DOHH2 (cell line): ENCODE measurements at regions not wholly inside any gene's neighbourhood (a gene's known extent, or its start where the extent isn't known, plus 50 kb on each side); places are given as distances from the start of the nearest gene placed in this dataset.

Source experiments
- H3F3A ChIP-seq: fragments of 200-600 bp; sonication (generic), shearing (Covaris generic); 2 replicates; pipeline ENCODE4 v1.6.0; 2016; ENCODE audit warnings: antibody characterized with exemption, mild to moderate bottlenecking; ENCODE audit not compliant: control insufficient read depth, insufficient read depth
- H3K27ac ChIP-seq: fragments of 200-600 bp; sonication (generic); 2 replicates; pipeline ENCODE4 v1.5.1; 2014; ENCODE audit warnings: low read depth, mild to moderate bottlenecking, low read length, moderate library complexity
- H3K27me3 ChIP-seq: fragments of 200-600 bp; sonication (generic); 2 replicates; pipeline ENCODE4 v1.6.1; 2014; ENCODE audit warnings: mild to moderate bottlenecking, low read length, mixed read lengths; ENCODE audit not compliant: control insufficient read depth
- H3K36me3 ChIP-seq: fragments of 200-600 bp; sonication (generic); 2 replicates; pipeline ENCODE4 v1.6.1; 2014; ENCODE audit warnings: mild to moderate bottlenecking, low read length, moderate library complexity, mixed read lengths; ENCODE audit not compliant: control insufficient read depth
- H3K4me1 ChIP-seq: fragments of 200-600 bp; sonication (generic); 2 replicates; pipeline ENCODE4 v1.6.1; 2014; ENCODE audit warnings: mild to moderate bottlenecking, low read length, mixed read lengths; ENCODE audit not compliant: control insufficient read depth
- H3K4me2 ChIP-seq: fragments of 200-600 bp; sonication (generic); 2 replicates; pipeline ENCODE4 v1.6.0; 2014; ENCODE audit warnings: mild to moderate bottlenecking, low read length, moderate library complexity
- H3K4me3 ChIP-seq: fragments of 200-600 bp; sonication (generic); 2 replicates; pipeline ENCODE4 v1.5.1; 2014; ENCODE audit warnings: mild to moderate bottlenecking, low read length, mixed read lengths
- H3K79me2 ChIP-seq: fragments of 200-600 bp; sonication (generic); 2 replicates; pipeline ENCODE4 v1.6.1; 2014; ENCODE audit warnings: mild to moderate bottlenecking, low read length, mixed read lengths; ENCODE audit not compliant: control insufficient read depth
- H3K9me2 ChIP-seq: fragments of 200-600 bp; sonication (generic); replicated peaks from 2 replicates; pipeline ENCODE4 v1.6.1; 2014; ENCODE audit warnings: mild to moderate bottlenecking, low read length, mixed read lengths; ENCODE audit not compliant: control insufficient read depth
- H3K9me3 ChIP-seq: fragments of 200-600 bp; sonication (generic); 2 replicates; pipeline ENCODE4 v1.6.1; 2014; ENCODE audit warnings: antibody characterized with exemption, low read length, mixed read lengths; ENCODE audit not compliant: control insufficient read depth, insufficient read depth
- H4K20me1 ChIP-seq: fragments of 200-600 bp; sonication (generic); 2 replicates; pipeline ENCODE4 v1.6.0; 2014; ENCODE audit warnings: low read depth, mild to moderate bottlenecking, antibody characterized with exemption, low read length, moderate library complexity; ENCODE audit not compliant: control insufficient read depth, insufficient read depth
- CTCF ChIP-seq: fragments of 200-600 bp; sonication (generic); IDR thresholded peaks from one replicate; pipeline ENCODE4 v1.5.1; 2014; ENCODE audit warnings: antibody characterized with exemption, mild to moderate bottlenecking, low read depth, low read length; ENCODE audit not compliant: poor library complexity, severe bottlenecking
- EZH2phosphoT487 ChIP-seq: fragments of 200-600 bp; sonication (generic); IDR thresholded peaks from 2 replicates; pipeline ENCODE4 v1.6.1; 2017; ENCODE audit warnings: borderline replicate concordance, mild to moderate bottlenecking, antibody characterized with exemption, low read length, moderate library complexity, mixed read lengths

DNA sequence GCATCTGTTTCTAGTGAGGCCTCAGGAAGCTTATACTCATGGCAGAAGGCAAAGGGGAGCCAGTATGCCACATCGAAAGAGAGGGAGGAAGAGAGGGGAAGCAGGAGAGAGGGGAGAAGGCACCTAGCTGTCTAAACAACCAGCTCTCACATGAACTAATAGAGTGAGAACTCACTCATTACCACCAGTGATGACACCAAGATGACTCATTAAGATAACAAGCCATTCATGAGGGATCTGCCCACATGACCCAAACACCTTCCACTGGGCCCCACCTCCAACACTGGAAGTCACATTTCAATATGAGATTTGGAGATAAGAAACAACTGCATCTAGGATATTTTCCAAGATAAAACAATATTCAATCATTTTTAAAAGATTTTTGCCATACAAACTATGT lies 753.9 kb upstream of the ZEB2 start:
- Histone ChIP-seq H3K27ac (no peak overlapping the region), H4K20me1 (no peaks in the 10 kb centered on the region), H3F3A (no peaks in the 10 kb centered on the region), H3K9me3 (peaks cover 6% of the 10 kb centered on the region; the same call in 1 of the 2 replicates), H3K36me3 (no peaks in the 10 kb centered on the region), H3K79me2 (no peaks in the 10 kb centered on the region), H3K27me3 (no peaks in the 10 kb centered on the region), H3K4me3 (no peak overlapping the region), H3K4me2 (no peak overlapping the region), H3K9me2 (no peaks in the 10 kb centered on the region), H3K4me1 (no peaks in the 10 kb centered on the region)
- TF ChIP-seq CTCF = no peak
- TF ChIP-seq EZH2phosphoT487 = no peak

DNA sequence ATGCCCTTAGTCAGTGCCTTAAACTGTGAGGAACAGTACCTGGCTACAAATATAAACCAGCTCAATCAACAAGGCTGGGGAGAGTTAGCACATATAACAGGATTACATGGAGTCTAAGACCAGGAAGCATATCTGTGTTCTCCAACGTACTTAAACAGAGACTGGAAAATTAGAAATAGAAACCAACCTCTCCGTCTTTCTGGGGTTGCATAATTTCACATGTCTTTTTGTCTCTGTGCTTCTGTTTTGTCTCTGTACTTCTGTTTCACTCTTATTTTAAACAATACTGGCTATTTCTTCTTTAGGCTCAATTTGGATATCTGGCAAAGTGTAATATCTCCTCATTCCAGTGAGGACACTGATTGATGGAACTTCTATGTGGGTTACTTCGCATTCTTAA lies 749.0 kb upstream of the ZEB2 start:
- Histone ChIP-seq H3K27ac (no peak overlapping the region), H3K79me2 (no peaks in the 10 kb centered on the region)

GRCh38 chr2:145267451-145267850 lies 747.5 kb upstream of the ZEB2 start:
- Histone ChIP-seq H3K9me3 (peaks cover 6% of the 10 kb centered on the region; the same call in 1 of the 2 replicates), H3K27me3 (no peaks in the 10 kb centered on the region)
- no peak for TF ChIP-seq CTCF
- TF ChIP-seq EZH2phosphoT487 = no peak

More for the DNA sequence above, 749.0 kb upstream of the ZEB2 start:
- Histone ChIP-seq H3K36me3 (no peaks in the 10 kb centered on the region), H3K4me3 (no peak overlapping the region), H4K20me1 (no peaks in the 10 kb centered on the region), H3K4me2 (no peak overlapping the region), H3K27me3 (no peaks in the 10 kb centered on the region), H3K9me3 (peaks cover 6% of the 10 kb centered on the region; the same call in 1 of the 2 replicates), H3K4me1 (no peaks in the 10 kb centered on the region), H3F3A (no peaks in the 10 kb centered on the region), H3K9me2 (no peaks in the 10 kb centered on the region)
- TF ChIP-seq EZH2phosphoT487 = no peak
- TF ChIP-seq CTCF = no peak

More at GRCh38 chr2:145267451-145267850, 747.5 kb upstream of the ZEB2 start:
- Histone ChIP-seq H3K27ac (no peak overlapping the region), H3K79me2 (no peaks in the 10 kb centered on the region), H3K4me3 (no peak overlapping the region), H4K20me1 (no peaks in the 10 kb centered on the region), H3K4me1 (no peaks in the 10 kb centered on the region), H3K9me2 (no peaks in the 10 kb centered on the region), H3K36me3 (no peaks in the 10 kb centered on the region), H3K4me2 (no peak overlapping the region), H3F3A (no peaks in the 10 kb centered on the region)
